Smooth muscle cell (in vitro differentiated cells): ENCODE measurements at regions not wholly inside any gene's neighbourhood (a gene's known extent, or its start where the extent isn't known, plus 50 kb on each side); places are given as distances from the start of the nearest gene placed in this dataset.

Experiments
- DNase-seq: peaks from one replicate; lab custom pipeline; 2025; ENCODE audit not compliant: unreplicated experiment; lab: John Stamatoyannopoulos, UW
- H2AFZ ChIP-seq: fragments of 200-600 bp; sonication (generic); 2 replicates; pipeline ENCODE4 v1.6.0; 2016; ENCODE audit warnings: antibody characterized with exemption, low read depth, mild to moderate bottlenecking
- H3F3A ChIP-seq: fragments of 200-600 bp; sonication (generic); 2 replicates; pipeline ENCODE4 v1.6.0; 2017; ENCODE audit warnings: antibody characterized with exemption, low read depth
- H3K27ac ChIP-seq: fragments of 200-600 bp; sonication (generic); 2 replicates; pipeline ENCODE4 v1.5.1; 2016; ENCODE audit warnings: low read depth, mild to moderate bottlenecking
- H3K27me3 ChIP-seq: fragments of 200-600 bp; sonication (generic); 2 replicates; pipeline ENCODE4 v1.6.1; 2016; ENCODE audit warnings: low read depth, mild to moderate bottlenecking
- H3K36me3 ChIP-seq: fragments of 200-600 bp; sonication (generic); 2 replicates; pipeline ENCODE4 v1.5.1; 2016; ENCODE audit warnings: low read depth
- H3K4me1 ChIP-seq: fragments of 200-600 bp; sonication (generic); 2 replicates; pipeline ENCODE4 v1.5.1; 2016; ENCODE audit warnings: low read depth
- H3K4me2 ChIP-seq: fragments of 200-600 bp; sonication (generic); 2 replicates; pipeline ENCODE4 v1.6.0; 2016; ENCODE audit warnings: mild to moderate bottlenecking
- H3K4me3 ChIP-seq: fragments of 200-600 bp; sonication (generic); 2 replicates; pipeline ENCODE4 v1.5.1; 2016; ENCODE audit warnings: mild to moderate bottlenecking
- H3K79me2 ChIP-seq: fragments of 200-600 bp; sonication (generic); 2 replicates; pipeline ENCODE4 v1.6.0; 2016; ENCODE audit warnings: low read depth, mild to moderate bottlenecking
- H3K9ac ChIP-seq: fragments of 200-600 bp; sonication (generic); 2 replicates; pipeline ENCODE4 v1.6.0; 2016; ENCODE audit warnings: low read depth
- H3K9me3 ChIP-seq: fragments of 200-600 bp; sonication (generic); replicated peaks from 2 replicates; pipeline ENCODE4 v1.5.1; 2016; ENCODE audit warnings: low read depth
- H4K20me1 ChIP-seq: fragments of 200-600 bp; sonication (generic); 2 replicates; pipeline ENCODE4 v1.6.0; 2016; ENCODE audit warnings: low read depth
- WGBS: methylation state at CpG from one replicate; pipeline ENCODE4 v1.1.7; 2016; ENCODE audit warnings: low lambda C conversion rate; 5-methylcytosine and 5-hydroxymethylcytosine counted together
- TF ChIP-seq, protein P1 (sequence below): fragments of 200-600 bp; sonication (generic); IDR thresholded peaks from 2 replicates; pipeline ENCODE4 v1.5.1; 2017; ENCODE audit warnings: borderline replicate concordance, mild to moderate bottlenecking, antibody characterized with exemption; ENCODE audit not compliant: insufficient read depth, poor library complexity, severe bottlenecking

- Histone ChIP-seq H3K9ac (no peak overlapping the region), H3K4me2 (peak overlapping the region; percentile 56), H3K27ac (peak overlapping the region; percentile 92), H3K27me3 (no peaks in the 10 kb centered on the region), H3K36me3 (no peaks in the 10 kb centered on the region), H3K9me3 (no peaks in the 10 kb centered on the region), H3F3A (peaks cover 7% of the 10 kb centered on the region), H3K4me1 (peaks cover 21% of the 10 kb centered on the region), H3K79me2 (no peaks in the 10 kb centered on the region), H4K20me1 (no peaks in the 10 kb centered on the region), H2AFZ (no peak overlapping the region), H3K4me3 (no peak overlapping the region)
- 50% methylated on average over 1 of the region's 1 CpG for WGBS
- TF ChIP-seq, protein P1, sequence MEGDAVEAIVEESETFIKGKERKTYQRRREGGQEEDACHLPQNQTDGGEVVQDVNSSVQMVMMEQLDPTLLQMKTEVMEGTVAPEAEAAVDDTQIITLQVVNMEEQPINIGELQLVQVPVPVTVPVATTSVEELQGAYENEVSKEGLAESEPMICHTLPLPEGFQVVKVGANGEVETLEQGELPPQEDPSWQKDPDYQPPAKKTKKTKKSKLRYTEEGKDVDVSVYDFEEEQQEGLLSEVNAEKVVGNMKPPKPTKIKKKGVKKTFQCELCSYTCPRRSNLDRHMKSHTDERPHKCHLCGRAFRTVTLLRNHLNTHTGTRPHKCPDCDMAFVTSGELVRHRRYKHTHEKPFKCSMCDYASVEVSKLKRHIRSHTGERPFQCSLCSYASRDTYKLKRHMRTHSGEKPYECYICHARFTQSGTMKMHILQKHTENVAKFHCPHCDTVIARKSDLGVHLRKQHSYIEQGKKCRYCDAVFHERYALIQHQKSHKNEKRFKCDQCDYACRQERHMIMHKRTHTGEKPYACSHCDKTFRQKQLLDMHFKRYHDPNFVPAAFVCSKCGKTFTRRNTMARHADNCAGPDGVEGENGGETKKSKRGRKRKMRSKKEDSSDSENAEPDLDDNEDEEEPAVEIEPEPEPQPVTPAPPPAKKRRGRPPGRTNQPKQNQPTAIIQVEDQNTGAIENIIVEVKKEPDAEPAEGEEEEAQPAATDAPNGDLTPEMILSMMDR: no peak
- DNase-seq: no peak
Observed at GRCh38 chr4:107255114-107255513, 219.0 kb upstream of the DKK2 start.

DNA sequence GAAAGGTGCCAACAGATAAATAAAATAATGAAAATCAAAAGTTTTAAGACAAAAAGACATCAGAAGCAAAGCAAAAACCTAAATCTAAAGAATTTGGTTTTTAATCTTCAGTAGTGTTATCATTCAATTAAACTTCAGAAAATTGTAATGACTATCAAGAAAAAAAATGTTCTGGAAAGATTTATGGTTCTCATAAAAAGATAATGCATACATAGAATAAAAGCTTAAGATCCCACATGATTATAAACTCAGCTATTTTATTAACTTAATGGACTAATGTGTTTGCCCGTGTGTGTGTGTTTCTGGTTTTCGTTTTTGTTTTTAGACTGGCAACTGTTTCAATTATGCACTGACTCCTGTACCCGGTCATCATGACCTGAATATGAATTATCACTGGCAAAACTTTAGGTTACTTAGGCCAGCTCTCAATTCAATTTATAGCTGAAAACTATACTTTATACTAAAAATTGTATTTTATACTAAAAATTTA lies 217.5 kb upstream of the DKK2 start:
- Histone ChIP-seq H3K4me2 (peak overlapping the region; percentile 40), H4K20me1 (no peaks in the 10 kb centered on the region), H3K36me3 (no peaks in the 10 kb centered on the region), H3K27ac (peak overlapping the region; percentile 92), H3K27me3 (no peaks in the 10 kb centered on the region), H3K4me1 (peaks cover 21% of the 10 kb centered on the region), H3K79me2 (no peaks in the 10 kb centered on the region), H3K9me3 (no peaks in the 10 kb centered on the region), H3K9ac (peak overlapping the region; percentile 17), H3F3A (peaks cover 7% of the 10 kb centered on the region), H2AFZ (no peak overlapping the region), H3K4me3 (no peak overlapping the region)
- DNase-seq: no peak
- TF ChIP-seq, protein P1: no peak
- 66% methylated on average over 3 of the region's 3 CpGs for WGBS

DNA sequence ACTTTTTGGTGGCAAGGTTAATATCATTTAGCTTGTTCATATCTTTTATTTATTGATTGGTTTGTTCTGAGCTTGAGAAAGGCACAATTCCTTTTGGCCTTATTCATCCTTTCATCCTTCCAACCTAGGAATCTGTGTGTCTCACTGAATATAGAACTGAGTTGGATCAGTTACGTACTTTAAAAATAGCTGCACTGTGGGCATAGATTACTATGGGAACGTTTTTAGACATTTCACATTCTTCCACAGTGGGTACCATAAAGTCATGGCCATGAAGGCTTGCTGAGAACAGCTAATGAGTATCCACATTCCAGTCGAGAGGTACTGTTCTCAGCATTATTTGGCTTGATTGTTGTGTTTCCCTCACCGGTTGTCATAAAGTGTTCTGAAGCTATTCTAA lies 217.0 kb upstream of the DKK2 start:
- Histone ChIP-seq H2AFZ (no peak overlapping the region), H3F3A (peaks cover 7% of the 10 kb centered on the region), H3K4me2 (peak overlapping the region; percentile 40), H3K36me3 (no peaks in the 10 kb centered on the region), H3K4me1 (peaks cover 21% of the 10 kb centered on the region), H3K27me3 (no peaks in the 10 kb centered on the region), H3K27ac (peak overlapping the region; percentile 92), H4K20me1 (no peaks in the 10 kb centered on the region), H3K79me2 (no peaks in the 10 kb centered on the region), H3K9ac (peak overlapping the region; percentile 17), H3K9me3 (no peaks in the 10 kb centered on the region), H3K4me3 (no peak overlapping the region)
- TF ChIP-seq, protein P1: no peak
- DNase-seq: no peak
- 51% methylated on average over 4 of the region's 4 CpGs for WGBS

DNA sequence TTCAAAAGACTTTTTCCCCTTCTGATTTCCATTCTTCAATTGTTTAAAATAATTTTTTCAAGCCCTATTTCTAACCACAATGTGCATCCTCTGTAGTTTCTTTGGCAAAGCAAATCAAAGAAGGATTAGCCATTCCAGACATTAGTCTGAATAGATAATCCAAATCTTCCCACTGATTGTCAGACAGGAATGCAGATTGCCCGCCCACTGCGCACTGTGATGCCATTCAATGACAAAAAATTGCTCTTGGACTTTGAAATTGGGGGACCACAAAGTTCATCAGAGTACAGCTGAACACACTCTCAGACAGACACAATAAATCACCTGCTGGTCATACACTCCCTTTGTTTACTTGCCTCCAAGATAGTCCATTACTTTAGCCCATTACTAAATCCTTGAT lies 216.5 kb upstream of the DKK2 start:
- H3K36me3 ChIP-seq: no peaks in the 10 kb centered on the region
- H3K9me3 ChIP-seq: no peaks in the 10 kb centered on the region
- TF ChIP-seq, protein P1: no peak
- no peak for DNase-seq
- H3K4me1 ChIP-seq: peaks cover 21% of the 10 kb centered on the region
- peak overlapping the region; percentile 17 for H3K9ac ChIP-seq
- H3K79me2 ChIP-seq: no peaks in the 10 kb centered on the region
- 47% methylated on average over 2 of the region's 2 CpGs for WGBS
- H3K27me3 ChIP-seq: no peaks in the 10 kb centered on the region
- no peak overlapping the region for H3K4me3 ChIP-seq
- H2AFZ ChIP-seq: no peak overlapping the region
- no peaks in the 10 kb centered on the region for H4K20me1 ChIP-seq
- peaks cover 7% of the 10 kb centered on the region for H3F3A ChIP-seq
- peak overlapping the region; percentile 92 for H3K27ac ChIP-seq
- H3K4me2 ChIP-seq: peak overlapping the region; percentile 40
